ENCODE measurements at regions not wholly inside any gene's neighbourhood (a gene's known extent, or its start where the extent isn't known, plus 50 kb on each side); places are given as distances from the start of the nearest gene placed in this dataset.

DNA sequence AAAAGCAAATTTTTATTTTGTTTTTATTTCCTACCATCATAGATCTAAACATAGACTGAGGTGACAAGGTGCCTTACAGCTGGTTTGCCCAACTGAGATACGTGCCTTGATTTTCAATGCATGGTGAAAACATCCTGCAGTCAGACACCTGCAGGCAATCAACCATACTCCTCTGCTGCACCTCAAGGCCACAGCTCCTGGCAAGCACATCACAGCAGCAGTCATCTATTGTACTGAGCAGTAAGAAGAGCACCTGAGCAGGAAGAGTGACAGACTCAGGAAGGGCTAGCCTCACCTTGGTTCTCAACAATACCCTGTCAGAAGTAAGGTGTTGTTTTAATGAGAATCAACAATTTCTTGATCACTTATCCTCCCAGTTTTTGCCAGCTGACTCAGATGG lies 1206.8 kb upstream of the NRXN1 start:
- DNase-seq, result no peak

DNA sequence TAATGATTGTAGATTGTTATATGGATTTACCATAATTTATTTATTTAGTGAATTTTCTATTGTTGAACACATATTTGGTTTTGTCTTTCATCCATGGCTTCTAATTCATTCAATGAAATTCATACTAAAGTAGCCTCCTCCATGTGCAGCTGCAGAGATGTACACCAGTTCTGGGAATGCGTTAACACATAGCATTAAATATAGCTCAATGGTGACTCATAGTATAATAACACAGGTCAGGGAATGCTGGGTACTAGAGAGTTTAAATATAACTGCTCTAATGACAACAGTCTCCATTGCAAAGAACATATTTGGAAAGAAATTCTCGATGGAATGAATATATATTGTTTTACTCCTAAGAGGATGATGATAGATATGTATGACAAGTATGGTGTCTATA lies 1190.2 kb upstream of the NRXN1 start:
- DNase-seq, result no peak

DNA sequence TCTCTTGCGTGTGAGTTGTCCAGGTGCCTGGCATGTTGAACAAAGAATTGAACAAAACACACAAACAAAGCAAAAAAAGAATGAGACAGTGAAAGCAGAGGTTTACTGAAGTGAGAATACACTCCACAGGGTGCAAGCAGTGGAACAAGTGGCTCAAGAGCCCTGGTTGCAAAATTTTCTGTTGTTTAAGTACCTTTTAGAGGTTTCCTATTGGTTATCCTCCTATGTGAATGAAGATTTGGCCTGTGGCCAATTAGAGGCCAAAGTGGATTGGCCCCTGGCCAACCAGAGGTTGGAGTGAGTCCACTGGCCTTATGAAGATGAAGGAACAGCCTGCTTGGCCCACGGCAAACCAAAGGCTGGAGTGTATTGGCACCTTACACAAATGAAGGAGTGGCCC lies 1188.5 kb upstream of the NRXN1 start:
- DNase-seq, result peak in 1 of 2 experiments; percentile 17

DNA sequence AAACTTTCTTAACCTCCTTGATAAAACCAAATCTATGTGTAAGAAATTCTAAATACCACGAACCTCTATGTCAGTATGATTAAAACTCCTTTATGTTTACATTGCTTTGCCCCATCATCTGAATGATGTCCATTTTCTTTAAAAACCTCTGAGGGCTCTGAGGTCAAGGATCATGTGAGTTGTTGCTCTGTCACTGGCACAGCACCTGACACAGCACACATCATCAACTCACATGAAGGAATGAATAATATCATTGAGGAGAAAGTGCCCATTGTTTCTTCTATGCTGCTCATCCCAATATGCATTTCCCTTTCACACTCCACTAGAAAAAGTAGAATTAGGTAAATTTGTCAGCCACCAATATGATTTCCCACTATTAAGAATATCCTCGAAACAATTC lies 1178.7 kb upstream of the NRXN1 start:
- no peak for DNase-seq

DNA sequence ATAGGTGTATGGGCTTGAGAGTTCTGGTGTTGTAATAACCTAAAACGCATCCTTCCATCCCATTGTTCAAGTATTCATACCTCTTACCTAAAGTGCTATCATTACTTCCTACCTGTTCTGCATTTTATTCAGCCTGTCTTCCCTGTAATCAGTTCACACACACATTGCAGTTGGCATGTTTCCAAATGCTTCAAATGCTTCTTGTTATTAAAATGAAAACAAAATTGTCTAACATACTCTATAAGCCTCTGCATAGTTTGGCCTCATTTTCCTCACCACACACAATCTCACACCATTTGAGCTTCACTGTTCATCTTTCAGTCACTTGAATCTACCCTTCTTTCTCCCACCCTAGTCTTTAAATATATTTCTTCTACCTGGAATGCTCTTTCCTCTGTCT lies 1178.2 kb upstream of the NRXN1 start:
- no peak for DNase-seq

DNA sequence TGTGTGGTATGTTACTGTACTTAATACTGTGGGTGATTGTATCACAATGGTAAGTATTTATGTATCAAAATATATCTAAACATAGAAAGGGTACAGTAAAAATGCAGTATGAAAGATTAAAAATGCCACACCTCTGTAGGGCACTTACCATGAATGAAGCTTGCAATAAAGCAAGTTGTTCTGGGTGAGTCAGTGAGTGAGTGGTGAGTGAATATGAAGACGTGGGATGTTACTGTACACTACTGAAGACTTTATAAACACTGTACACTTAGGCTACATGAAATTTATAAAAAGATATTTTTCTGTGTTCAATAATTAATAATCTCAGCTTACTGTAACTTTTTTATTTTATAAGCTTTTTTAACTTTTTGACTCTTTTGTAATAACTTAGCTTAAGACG lies 1162.4 kb upstream of the NRXN1 start:
- DNase-seq, result no peak

DNA sequence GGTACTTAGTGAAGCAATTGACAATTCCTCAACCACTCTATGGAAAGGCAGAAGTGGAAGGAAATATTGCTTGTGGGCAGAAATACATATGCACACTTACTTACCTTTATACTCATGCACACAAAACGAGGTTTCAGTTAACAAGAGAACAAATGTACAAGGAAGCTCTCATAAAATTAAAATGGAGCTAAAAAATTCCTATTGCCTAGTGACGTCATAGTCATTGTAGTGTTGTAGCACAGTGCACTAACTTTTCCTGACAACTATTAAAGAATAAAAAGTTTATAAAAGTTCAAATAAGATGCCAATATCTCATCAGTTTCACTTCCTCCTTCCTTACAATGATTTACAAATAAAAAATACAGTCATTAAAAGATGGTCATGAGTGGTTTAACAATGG lies 1161.9 kb upstream of the NRXN1 start:
- DNase-seq, result no peak

DNA sequence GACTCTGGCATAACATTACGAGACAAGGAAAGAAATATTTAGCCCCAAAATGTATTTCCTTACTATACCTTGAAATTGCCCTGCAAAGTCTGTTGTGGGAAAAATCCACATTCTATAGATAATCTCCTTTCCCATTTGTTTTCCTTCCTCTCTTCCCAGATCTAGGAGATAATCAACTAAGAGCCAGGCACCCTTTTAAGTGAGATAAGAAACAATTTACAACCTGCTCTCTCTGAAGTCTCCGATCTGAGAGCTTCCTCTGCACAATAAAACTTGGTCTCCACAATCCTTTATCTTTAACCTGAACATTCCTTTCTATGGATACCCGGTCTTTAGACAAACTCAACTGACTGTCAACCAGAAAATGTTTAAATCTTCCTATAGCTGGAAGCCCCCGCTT lies 1160.7 kb upstream of the NRXN1 start:
- DNase-seq, result no peak

DNA sequence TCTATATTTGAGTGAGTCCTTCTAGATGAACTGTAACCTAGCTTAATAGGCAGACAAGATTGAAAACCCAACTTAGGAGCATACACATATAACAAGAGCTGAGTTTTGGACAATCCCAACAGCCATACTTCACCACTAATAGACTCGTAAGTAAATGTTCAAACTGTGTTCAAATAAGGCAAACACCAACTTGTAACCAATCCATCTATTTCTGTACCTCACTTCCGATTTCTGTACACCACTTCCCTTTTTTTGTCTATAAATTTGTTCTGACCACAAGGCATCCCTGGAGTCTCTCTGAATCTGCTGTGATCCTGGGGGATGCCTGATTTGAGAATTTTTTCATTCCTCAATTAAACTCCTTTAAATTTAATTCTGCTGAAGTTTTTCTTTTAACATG lies 1149.1 kb upstream of the NRXN1 start:
- DNase-seq, result no peak

DNA sequence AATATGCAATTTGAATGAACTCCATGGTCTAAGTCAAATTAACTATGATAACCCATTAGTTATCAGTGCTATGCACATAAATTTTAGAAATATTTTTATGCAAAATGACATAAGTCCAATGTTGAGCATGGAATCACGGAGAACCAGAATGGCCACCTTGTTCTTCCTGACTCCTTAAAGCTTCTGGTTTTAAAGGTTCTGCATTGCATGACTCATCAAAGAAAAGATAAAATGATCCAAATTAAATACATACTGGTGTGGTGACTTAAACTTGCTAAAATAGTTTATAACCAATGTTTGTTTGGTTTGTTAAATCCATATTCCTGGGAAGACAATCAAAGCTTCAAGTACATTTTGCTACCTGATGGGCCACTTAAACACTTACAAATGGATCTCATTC lies 1146.9 kb upstream of the NRXN1 start:
- no peak for DNase-seq

DNA sequence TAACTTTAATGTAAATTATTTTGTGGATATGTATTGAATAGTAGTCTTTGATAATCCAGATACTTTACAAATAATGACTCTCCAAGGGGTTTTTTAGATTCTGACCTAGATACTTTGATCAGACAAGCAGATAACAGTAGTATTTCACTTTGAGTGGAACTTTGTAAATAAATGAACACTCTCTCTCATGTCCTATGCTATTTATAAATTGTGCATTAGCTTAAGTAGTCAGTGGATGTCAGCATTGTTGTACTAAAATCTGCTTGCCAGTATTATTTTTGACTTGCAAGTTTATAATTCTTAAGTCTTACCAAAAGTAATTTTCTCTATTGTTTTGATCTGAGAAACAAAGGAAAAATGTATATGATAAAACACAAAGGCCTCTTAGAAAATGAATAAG lies 1113.1 kb upstream of the NRXN1 start:
- no peak for DNase-seq

DNA sequence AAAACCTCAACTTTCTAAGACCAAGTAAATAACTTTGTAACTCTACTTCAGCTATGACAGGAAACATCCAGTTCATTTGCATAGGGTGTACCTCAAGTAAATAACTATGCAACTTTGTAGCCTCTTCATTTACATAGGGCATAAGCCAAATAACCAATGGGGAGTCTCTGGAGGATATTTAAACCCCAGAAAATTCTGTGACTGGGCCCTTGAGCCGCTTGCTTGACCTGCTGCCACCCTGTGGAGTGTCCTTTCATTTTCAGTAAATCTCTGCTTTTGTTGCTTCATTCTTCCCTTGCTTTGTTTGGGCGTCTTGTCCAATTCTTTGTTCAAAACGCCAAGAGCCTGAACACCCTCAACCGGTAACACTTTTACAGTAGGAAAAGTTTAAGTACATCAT lies 1112.7 kb upstream of the NRXN1 start:
- no peak for DNase-seq

DNA sequence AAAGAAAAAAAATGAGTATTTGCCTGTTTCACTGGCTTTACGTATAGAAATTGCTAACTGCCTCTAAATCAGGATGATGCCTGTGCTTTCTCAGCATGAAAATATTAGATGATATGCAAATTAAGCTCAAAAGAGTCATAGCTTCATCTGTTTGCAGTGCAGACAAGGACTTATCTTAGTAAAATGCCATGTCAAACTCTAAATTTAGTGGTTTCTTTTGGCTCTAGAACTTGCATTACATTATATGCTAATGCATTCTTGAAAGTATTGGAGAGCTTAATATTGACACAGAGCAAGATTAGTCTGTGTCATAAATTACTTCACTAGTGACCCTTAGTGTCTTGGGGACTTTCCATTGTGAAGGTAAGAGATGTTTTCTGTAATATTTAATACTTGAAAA lies 1109.1 kb upstream of the NRXN1 start:
- no peak for DNase-seq

DNA sequence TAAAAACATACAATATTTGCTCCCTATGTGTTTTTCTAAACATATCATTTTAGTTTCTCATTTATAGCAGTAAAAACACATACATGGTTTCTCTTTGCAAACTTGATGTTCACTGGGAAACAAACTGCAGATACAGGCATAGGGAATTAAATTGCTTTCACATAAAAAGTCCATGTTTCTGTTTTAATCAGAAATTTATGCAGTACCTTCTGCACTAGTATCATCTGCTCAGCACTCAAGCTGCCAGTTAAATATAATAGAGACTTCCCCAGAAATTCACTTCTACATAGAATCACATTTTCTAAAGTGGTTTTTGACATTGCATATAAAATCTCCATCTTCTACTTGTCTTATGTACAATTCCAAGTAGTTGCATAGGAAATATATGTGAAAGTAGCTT lies 1107.3 kb upstream of the NRXN1 start:
- DNase-seq, result no peak

DNA sequence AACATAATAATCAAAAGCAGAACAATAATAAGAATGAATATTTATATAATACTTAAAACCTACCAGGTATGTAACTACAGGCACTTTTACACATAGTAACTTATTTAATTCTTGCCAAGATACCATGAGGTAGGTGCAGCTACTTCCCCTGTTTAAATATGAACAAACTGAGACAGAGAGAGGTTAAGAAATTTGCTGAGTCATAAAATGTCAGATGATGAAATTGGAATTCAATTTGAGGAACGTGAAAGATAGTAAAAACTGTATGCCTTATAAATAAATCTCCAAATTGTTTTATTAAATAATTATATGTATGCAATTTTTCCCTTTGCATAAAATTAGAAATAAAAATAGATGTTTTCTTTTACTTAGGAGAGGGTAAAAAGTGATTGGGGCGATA lies 1103.3 kb upstream of the NRXN1 start:
- no peak for DNase-seq

DNA sequence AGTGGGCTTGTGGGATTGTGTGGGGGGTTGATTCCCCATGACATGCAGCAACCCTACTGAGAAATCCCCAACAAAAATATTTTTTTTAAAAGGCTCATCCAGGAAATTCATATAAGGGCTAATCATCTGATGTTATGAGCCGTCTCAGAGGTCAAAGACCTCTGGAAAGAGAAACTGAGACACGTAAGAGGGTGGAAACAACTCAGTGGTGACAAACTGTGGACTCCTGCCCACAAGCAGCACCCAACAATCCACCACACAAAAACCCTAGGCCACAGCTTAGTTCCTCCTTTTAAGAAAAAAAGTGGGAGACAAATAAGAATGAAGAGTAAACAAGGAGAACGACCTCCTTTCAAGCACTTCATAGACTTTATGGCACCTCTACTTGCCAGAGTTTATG lies 1096.1 kb upstream of the NRXN1 start:
- no peak for DNase-seq

DNA sequence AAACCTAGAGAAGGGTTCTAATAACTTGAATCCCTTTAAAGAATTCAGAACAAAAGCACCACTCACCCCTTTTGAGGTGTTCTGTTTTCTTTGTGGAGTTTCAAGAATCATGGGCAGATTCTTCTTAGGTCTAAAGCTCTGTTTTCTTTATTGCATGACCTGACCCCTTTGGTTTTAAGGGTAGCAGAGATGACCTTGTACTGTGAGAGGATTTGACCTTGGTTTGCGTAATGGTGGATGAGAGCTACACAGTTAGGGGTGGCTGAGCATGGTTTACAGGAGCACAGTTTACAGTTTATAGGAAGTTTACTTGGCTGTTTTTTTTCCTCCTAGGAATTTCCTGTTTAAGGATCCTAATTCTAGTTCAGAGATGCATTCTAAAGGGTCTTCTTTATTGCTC lies 1095.6 kb upstream of the NRXN1 start:
- no peak for DNase-seq

DNA sequence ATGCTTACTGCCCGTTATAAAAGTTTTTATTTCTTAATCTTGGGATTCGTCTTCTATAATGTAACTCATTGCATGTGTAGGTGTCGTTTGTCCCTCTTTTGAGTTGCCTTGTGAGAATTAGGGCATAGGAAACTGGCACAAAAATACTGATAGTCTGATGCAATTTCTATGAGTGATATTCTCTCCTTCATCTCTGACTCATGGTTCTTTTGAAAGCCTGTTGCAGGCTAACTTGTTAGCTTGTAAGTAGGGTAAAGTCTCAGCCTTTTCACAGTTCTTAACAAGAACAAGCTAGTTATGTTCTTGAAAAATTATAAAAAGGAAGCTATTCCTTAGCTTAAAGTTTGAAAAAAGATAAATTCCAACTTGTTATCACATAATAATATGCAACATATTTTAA lies 1085.4 kb upstream of the NRXN1 start:
- no peak for DNase-seq

DNA sequence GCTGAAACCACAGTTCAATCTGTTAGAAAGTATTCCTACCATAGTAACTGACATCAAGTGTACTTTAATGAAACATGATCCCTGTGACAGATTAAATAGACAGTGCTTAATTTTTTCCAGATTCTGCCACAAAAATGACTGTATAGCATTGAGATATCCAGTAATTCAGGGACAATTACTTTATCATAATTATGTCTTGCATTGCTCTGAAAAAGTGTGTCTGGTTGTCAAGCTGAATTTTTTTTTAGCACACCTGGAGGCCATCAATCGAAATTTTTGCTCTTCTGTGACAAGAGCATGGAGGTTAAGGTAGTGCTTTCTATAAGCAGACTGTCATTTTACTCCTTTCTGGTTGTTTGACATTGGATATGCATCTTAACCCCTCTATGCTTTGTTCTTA lies 1083.8 kb upstream of the NRXN1 start:
- DNase-seq, result peak; percentile 84 to 94

DNA sequence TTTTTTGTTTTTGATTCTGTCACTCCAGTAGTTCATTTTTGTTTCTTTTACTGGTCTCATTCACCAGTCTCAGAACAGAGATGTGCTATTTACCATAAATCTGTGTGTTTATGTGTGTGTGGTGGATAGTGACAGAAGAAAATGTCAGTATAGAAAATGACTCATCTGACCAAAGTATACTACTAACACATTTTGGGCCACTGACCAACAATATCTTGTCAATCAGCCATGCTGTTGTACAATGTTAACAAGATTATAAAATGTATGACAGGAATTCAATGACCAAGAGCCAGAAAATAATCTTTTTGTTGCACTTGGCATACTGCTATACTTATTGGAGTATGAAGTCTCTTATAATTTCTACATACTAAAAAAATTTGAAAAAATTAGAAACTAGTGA lies 1081.4 kb upstream of the NRXN1 start:
- DNase-seq, result no peak

DNA sequence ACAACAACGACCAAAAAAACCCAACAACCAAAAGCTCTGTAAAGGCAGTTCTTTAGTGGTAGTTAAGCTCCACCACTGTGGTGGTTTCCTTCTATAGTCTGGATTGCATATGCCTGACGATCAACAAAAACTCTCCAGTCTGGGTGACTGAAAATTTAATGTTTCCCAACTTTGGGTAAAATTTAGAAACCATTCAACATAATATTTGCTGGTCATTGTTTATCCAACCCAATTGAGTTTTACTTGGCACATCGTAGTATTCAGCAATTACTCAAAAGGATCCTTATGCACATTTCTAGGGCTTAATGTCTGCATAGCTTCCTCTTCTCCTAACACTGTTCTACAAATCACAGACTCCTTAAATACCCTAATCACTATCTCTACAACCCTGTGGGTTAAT lies 1080.2 kb upstream of the NRXN1 start:
- DNase-seq, result no peak

DNA sequence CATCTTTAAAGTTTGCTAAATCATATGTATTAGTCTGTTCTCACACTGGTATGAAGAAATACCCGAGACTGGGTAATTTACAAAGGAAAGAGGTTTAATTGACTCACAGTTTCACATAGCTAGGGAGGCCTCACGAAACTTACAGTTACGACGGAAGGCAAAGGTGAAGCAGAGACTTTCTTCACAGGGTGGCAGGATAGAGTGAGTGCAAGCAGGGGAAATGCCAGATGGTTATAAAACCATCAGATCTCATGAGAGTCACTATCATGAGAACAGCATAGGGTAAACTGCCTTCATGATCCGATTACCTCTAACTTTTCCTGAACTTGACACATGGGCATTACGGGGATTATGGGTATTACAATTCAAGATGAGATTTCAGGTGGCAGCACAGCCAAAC lies 1075.2 kb upstream of the NRXN1 start:
- peak; percentile 87 to 98 for DNase-seq

DNA sequence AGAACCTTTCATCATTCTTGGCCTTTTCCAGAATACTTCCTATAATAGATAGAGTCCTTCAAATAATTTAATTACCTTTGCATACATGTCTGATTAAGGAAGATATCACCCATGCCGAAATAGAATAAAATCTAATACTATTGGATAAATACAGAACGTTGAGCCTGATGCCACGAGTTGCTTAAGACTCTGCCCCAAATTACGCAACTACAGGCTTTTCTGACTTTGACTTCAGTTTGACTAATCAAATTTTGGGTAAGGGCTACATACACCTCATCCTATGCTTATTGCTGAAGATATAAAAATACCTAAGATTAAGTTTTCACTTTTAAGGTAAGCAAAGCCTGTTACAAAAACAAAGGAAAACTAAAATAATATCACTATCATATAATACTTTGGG lies 1065.1 kb upstream of the NRXN1 start:
- DNase-seq, result no peak

DNA sequence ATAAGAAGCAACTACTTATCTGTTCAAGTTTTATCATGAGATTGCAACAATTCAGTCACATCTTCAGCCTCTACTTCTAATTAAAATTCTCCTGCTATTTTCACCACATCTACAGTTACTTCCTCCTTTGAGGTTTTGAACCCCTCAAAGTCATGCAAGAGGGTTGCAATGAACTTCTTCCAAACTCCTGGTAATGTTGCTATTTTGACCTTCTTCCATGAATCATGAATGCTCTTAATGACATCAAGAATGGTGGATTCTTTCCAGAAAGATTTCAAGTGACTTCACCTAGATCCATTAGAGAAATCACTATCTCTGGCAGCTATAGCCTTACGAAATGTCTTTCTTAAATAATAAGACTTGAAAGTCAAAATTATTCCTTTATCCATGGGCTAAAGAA lies 1052.8 kb upstream of the NRXN1 start:
- no peak for DNase-seq

DNA sequence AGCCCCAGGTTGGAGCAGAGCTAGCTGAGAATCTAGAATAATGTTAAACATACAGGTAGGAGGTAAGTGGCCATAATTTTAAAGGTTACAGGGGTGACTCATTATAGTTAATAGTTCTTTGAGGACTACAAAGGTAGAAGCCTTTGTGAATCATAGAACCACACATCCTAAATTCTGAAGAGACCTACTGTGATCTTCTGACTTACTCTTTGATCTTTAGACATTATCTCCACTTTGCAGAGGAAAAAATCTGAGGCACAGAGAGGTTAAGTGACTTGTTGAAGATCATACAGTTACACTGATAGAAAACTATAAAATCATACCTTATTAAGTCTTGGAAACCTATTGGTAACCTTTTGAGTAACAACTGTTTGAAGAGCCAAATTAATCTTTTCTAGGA lies 1051.3 kb upstream of the NRXN1 start:
- DNase-seq, result no peak

DNA sequence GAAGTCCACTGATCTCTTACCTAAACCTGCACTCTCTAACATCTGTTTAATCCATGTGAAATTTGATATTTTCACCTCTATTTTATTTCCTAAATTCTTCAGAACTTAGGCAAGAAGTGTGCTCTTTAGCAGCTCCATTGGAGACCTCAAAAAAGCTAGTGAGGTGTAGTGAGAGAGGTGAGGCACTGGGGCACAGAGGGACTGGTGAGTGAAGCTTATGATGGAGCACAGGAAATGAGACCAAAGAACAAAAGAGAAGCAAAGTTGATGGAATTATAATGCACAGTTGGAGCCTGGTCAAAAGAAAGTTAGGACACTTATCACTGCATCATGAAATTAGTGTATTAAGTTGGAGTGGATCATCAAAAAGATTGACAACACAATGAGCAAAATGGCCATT lies 1050.7 kb upstream of the NRXN1 start:
- no peak for DNase-seq

DNA sequence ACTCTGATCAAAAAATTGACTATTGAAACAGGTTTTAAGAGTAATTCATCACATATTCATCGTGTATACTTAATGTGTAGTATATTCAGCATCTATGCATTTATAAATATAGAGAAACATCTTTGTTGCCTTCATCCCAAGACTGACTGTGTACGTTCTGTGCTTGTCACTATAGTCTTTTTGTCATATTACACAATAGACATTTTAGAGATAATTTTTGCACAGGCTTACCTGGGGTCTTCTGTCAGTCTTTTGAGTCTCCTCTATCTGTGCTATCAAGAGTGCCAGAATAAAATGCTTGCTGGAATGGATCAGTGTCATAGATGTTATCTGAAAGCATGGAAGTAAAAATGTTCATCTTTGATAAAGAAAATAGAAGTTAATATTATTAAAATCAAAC lies 1047.7 kb upstream of the NRXN1 start:
- no peak for DNase-seq

Measured in NCI-H524 (cell line).